HCT116 (cell line): ENCODE measurements at regions not wholly inside any gene's neighbourhood (a gene's known extent, or its start where the extent isn't known, plus 50 kb on each side); places are given as distances from the start of the nearest gene placed in this dataset.

ENCODE experiments used
- ATAC-seq: fragments of 200-7000 bp; cut with Tn5 transposase; 2 replicates; pipeline ENCODE4 v1.9.1; 2020; ENCODE audit warnings: mild to moderate bottlenecking, moderate library complexity
- BruUV-seq: library from RNA; stranded (reverse); fragments of 400-500 nt; replicated peaks from 2 replicates; lab custom pipeline; 2021; lab: Mats Ljungman, UMichigan
- CTCF ChIA-PET: fragments of 300-600 bp; sonication (Branson Sonifier 250); formaldehyde crosslinking; loops from one replicate; lab custom pipeline; 2021; ENCODE audit warnings: antibody characterized with exemption; lab: Charles Lee
- POLR2A ChIA-PET: fragments of 300-600, 350-600 bp; sonication (Branson Sonifier 250); formaldehyde crosslinking; loops from one replicate; lab custom pipeline; 2021; ENCODE audit warnings: antibody characterized with exemption; lab: Charles Lee
- RAD21 ChIA-PET, 2 experiments: fragments of 300-600 bp; sonication (Branson Sonifier 250); formaldehyde crosslinking; loops; one replicate each; lab custom pipeline; 2023; ENCODE audit warnings: low total read pairs in 2 of 2; ENCODE audit not compliant: uncharacterized antibody in 2 of 2, unreplicated experiment in 2 of 2, low non-redundant PET in 1 of 2; lab: Charles Lee
- DNase-seq: peaks from one replicate; pipeline ENCODE4 v3.0.0-alpha.2; 2010; ENCODE audit warnings: low read depth, low spot score
- H2AFZ ChIP-seq: fragments of 200-600 bp; shearing (Covaris generic), sonication (generic); 2 replicates; pipeline ENCODE4 v1.6.1; 2017; ENCODE audit warnings: low read depth, mixed run types, mixed read lengths, antibody characterized with exemption, low read length; ENCODE audit not compliant: poor library complexity, severe bottlenecking
- H3K27ac ChIP-seq: 2 replicates; pipeline ENCODE4 v1.5.1; 2012; ENCODE audit warnings: low read depth, low read length
- H3K27me3 ChIP-seq: fragments of 200-600 bp; sonication (generic); 2 replicates; pipeline ENCODE4 v1.6.1; 2016; ENCODE audit warnings: mixed run types, low read length, mixed read lengths; ENCODE audit not compliant: insufficient read depth
- H3K36me3 ChIP-seq, 2 experiments: fragments of 200-500 bp in 1 of 2; fragments of 200-600 bp in 1 of 2; sonication (Bioruptor generic) in 1 of 2; sonication (generic) in 1 of 2; 2 replicates each; pipeline versions ENCODE4 v1.5.1 to v1.6.1; 2014 to 2016; ENCODE audit warnings: low read length in 2 of 2, inconsistent platforms in 1 of 2, mixed read lengths in 1 of 2, mixed run types in 1 of 2; ENCODE audit not compliant: insufficient read depth in 2 of 2, control insufficient read depth in 1 of 2
- H3K4me1 ChIP-seq, 2 experiments: fragments of 200-600 bp in 1 of 2; sonication (generic) in 1 of 2; 2 replicates each; pipeline versions ENCODE4 v1.5.1 to v1.6.1; 2012 to 2017; ENCODE audit warnings: low read length in 2 of 2, inconsistent platforms in 1 of 2, mild to moderate bottlenecking in 1 of 2, mixed read lengths in 1 of 2, mixed run types in 1 of 2, moderate library complexity in 1 of 2; ENCODE audit not compliant: insufficient read depth in 2 of 2, control insufficient read depth in 1 of 2
- H3K4me2 ChIP-seq: fragments of 200-600 bp; sonication (generic); 2 replicates; pipeline ENCODE4 v1.6.1; 2017; ENCODE audit warnings: mixed run types, low read length, mixed read lengths
- H3K4me3 ChIP-seq, 2 experiments: fragments of 200-600 bp in 1 of 2; sonication (generic) in 1 of 2; replicated peaks in 1 of 2; 2 replicates each; pipeline ENCODE4 v1.5.1; 2011 to 2016; ENCODE audit warnings: low read length in 2 of 2, control low read depth in 1 of 2, low read depth in 1 of 2, mild to moderate bottlenecking in 1 of 2, mixed read lengths in 1 of 2, mixed run types in 1 of 2
- H3K79me2 ChIP-seq: fragments of 200-600 bp; sonication (generic); 2 replicates; pipeline ENCODE4 v1.6.1; 2017; ENCODE audit warnings: mild to moderate bottlenecking, mixed run types, low read length, moderate library complexity, mixed read lengths; ENCODE audit not compliant: insufficient read depth
- H3K9ac ChIP-seq: fragments of 200-600 bp; sonication (generic); 2 replicates; pipeline ENCODE4 v1.6.1; 2016; ENCODE audit warnings: low read length, mixed read lengths
- H3K9me2 ChIP-seq: fragments of 200-600 bp; sonication (generic), shearing (Covaris generic); 2 replicates; pipeline ENCODE4 v1.6.1; 2017; ENCODE audit warnings: mixed run types, mild to moderate bottlenecking, moderate library complexity; ENCODE audit not compliant: insufficient read depth
- H3K9me3 ChIP-seq, 2 experiments: fragments of 200-500 bp in 1 of 2; fragments of 200-600 bp in 1 of 2; sonication (Bioruptor generic) in 1 of 2; sonication (generic) in 1 of 2; 2 replicates each; pipeline ENCODE4 v1.6.1; 2014 to 2017; ENCODE audit warnings: low read length in 2 of 2, mixed read lengths in 2 of 2, inconsistent platforms in 1 of 2, low read depth in 1 of 2, mild to moderate bottlenecking in 1 of 2, mixed run types in 1 of 2, moderate library complexity in 1 of 2; ENCODE audit not compliant: control insufficient read depth in 1 of 2, insufficient read depth in 1 of 2
- H4K20me1 ChIP-seq: fragments of 200-600 bp; sonication (generic), shearing (Covaris generic); 2 replicates; pipeline ENCODE4 v1.6.1; 2017; ENCODE audit warnings: mixed run types, mild to moderate bottlenecking, moderate library complexity; ENCODE audit not compliant: insufficient read depth
- CBX3 ChIP-seq: IDR thresholded peaks from 2 replicates; pipeline ENCODE4 v1.6.1; 2012; ENCODE audit warnings: low read depth
- CEBPB ChIP-seq: IDR thresholded peaks from 2 replicates; pipeline ENCODE4 v1.6.1; 2012; ENCODE audit warnings: low read depth
- ELF1 ChIP-seq: IDR thresholded peaks from 2 replicates; pipeline ENCODE4 v1.6.1; 2012; ENCODE audit warnings: low read depth, borderline replicate concordance
- EZH2 ChIP-seq: fragments of 200-600 bp; sonication (generic); IDR thresholded peaks from 2 replicates; pipeline ENCODE4 v1.6.1; 2017; ENCODE audit warnings: antibody characterized with exemption, mixed run types
- EZH2phosphoT487 ChIP-seq: fragments of 200-600 bp; IDR thresholded peaks from 2 replicates; pipeline ENCODE4 v1.6.1; 2018; ENCODE audit warnings: antibody characterized with exemption, borderline replicate concordance
- JUND ChIP-seq: IDR thresholded peaks from 2 replicates; pipeline ENCODE4 v1.6.1; 2012
- POLR2A ChIP-seq: IDR thresholded peaks from 2 replicates; pipeline ENCODE4 v1.7.0; 2011; ENCODE audit warnings: borderline replicate concordance; ENCODE audit not compliant: insufficient read depth, insufficient read length; ENCODE audit errors: extremely low read depth
- POLR2AphosphoS5 ChIP-seq: IDR thresholded peaks from 2 replicates; pipeline ENCODE4 v1.6.1; 2011; ENCODE audit warnings: mild to moderate bottlenecking, low read depth, low read length, moderate library complexity
- SIN3A ChIP-seq: IDR thresholded peaks from 2 replicates; pipeline ENCODE4 v1.6.1; 2012; ENCODE audit warnings: low read depth
- SP1 ChIP-seq: IDR thresholded peaks from 2 replicates; pipeline ENCODE4 v1.6.1; 2012; ENCODE audit warnings: low read depth
- SRF ChIP-seq: IDR thresholded peaks from 2 replicates; pipeline ENCODE4 v1.6.1; 2012; ENCODE audit warnings: low read depth
- YY1 ChIP-seq: IDR thresholded peaks from 2 replicates; pipeline ENCODE4 v1.6.1; 2011; ENCODE audit warnings: low read length, low read depth, moderate library complexity, mild to moderate bottlenecking; ENCODE audit not compliant: insufficient replicate concordance; ENCODE audit errors: extremely low read depth
- ZFX ChIP-seq: fragments of 450-650 bp; IDR thresholded peaks from 2 replicates; pipeline ENCODE4 v1.6.1; 2017
- intact Hi-C: fragments of 100-400 bp; cut with micrococcal nuclease; formaldehyde crosslinking; loops from 2 replicates; pipeline ENCODE4 v1.10.0; 2022
- TF ChIP-seq, protein P1 (sequence below), 3 experiments: fragments of 200-600 bp in 1 of 3; sonication (generic) in 1 of 3; IDR thresholded peaks in 2 of 3; conservative IDR thresholded peaks in 1 of 3; 2 replicates each; pipeline ENCODE4 v1.5.1; 2012 to 2017; ENCODE audit warnings: low read depth in 2 of 3, low read length in 2 of 3, antibody characterized with exemption in 1 of 3, borderline replicate concordance in 1 of 3, control low read depth in 1 of 3, mild to moderate bottlenecking in 1 of 3, mixed read lengths in 1 of 3, mixed run types in 1 of 3, moderate library complexity in 1 of 3; ENCODE audit not compliant: insufficient read depth in 1 of 3
- TF ChIP-seq, protein P2 (sequence below): IDR thresholded peaks from 2 replicates; pipeline ENCODE4 v1.6.1; 2012; ENCODE audit warnings: low read depth
- TF ChIP-seq, protein P3 (sequence below): IDR thresholded peaks from 2 replicates; pipeline ENCODE4 v1.6.1; 2012

DNA sequence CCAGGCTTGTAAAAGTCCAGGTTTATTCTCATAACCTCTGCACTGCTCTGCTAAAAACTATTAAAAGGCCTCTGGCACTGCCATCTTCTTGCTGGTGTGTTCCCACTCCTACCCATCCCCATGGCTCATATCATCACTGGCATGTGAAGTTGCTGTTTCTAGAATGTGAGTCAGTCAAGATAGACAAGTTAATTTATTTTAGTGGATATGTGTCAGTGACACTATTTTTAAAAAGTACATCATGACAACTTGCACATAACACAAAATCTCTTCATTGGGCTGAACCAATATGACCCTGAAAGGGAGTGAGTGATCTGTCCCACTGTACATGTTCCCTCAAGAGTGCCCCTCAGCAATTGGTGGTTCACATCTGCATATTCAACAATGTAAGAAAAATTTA is 299.7 kb downstream of the NFIB start:
- Histone ChIP-seq H3K27ac (no peak overlapping the region), H3K4me3 (no peak overlapping the region), H3K9me2 (no peaks in the 10 kb centered on the region), H4K20me1 (no peaks in the 10 kb centered on the region), H3K79me2 (no peaks in the 10 kb centered on the region), H3K9ac (no peak overlapping the region), H3K4me1 (no peaks in the 10 kb centered on the region), H2AFZ (no peak overlapping the region), H3K4me2 (no peak overlapping the region), H3K9me3 (no peaks in the 10 kb centered on the region), H3K27me3 (no peaks in the 10 kb centered on the region), H3K36me3 (no peaks in the 10 kb centered on the region)
- no peak for TF ChIP-seq POLR2AphosphoS5
- TF ChIP-seq CBX3, result no peak
- no peak for TF ChIP-seq SIN3A
- TF ChIP-seq SP1, result no peak
- no peak for TF ChIP-seq YY1
- TF ChIP-seq EZH2phosphoT487, result no peak
- ChIA-PET POLR2A (no interaction called here), CTCF (no interaction called here), RAD21 (no interaction called here)
- ATAC-seq, result no peak
- BruUV-seq, result no TSS peak
- intact Hi-C loops, result no loop called here
- no peak for DNase-seq

DNA sequence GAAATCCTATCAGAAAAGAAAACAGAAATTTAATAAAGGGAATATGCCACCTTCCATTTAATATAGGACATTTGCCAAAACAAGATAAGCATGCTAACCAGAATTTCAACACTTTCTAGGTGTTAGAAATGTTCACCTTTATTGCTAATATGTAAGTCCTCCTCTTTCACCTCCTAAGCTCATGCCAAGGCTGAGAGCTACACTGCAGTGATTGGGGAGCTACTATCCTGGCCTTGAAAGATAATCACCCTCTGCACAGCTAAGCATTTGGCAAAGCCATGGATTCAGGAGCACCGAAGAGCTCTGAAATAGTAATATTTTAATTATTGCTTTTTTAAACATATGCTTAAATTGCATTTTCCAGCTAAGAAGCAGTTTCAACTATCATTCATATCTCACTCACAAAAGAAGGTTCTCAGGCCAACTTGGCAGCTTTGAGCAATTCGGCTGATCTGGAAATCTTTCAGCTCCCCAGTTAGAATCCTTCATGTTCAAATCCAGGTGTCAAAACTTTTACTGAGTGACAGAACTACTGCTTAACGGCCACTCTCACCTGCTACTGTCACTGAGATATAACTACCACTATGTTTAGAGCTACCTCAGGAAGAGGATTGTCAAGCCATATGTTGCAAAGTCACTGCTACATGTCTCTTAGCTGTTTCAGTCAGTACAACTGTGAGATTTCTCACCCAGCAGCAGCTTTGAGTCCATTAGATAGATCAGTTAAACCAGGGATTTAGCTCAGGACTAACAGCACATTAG is 302.0 kb downstream of the NFIB start:
- ChIA-PET RAD21 (no interaction called here), CTCF (no interaction called here), POLR2A (no interaction called here)
- Histone ChIP-seq H3K79me2 (no peaks in the 10 kb centered on the region), H3K9me3 (no peaks in the 10 kb centered on the region; a peak in 1 of 4 replicates), H4K20me1 (no peaks in the 10 kb centered on the region), H3K4me2 (no peak overlapping the region), H2AFZ (no peak overlapping the region), H3K9me2 (no peaks in the 10 kb centered on the region), H3K27me3 (no peaks in the 10 kb centered on the region), H3K27ac (no peak overlapping the region), H3K4me3 (no peak overlapping the region), H3K36me3 (no peaks in the 10 kb centered on the region), H3K9ac (no peak overlapping the region), H3K4me1 (no peaks in the 10 kb centered on the region)
- BruUV-seq, result no TSS peak
- DNase-seq (no peak), ATAC-seq (no peak)
- intact Hi-C loops, result no loop called here
- TF ChIP-seq EZH2phosphoT487 (no peak), POLR2A (no peak), SRF (no peak), ELF1 (no peak), ZFX (no peak), JUND (no peak), CEBPB (no peak), EZH2 (no peak)
- TF ChIP-seq, protein P1, sequence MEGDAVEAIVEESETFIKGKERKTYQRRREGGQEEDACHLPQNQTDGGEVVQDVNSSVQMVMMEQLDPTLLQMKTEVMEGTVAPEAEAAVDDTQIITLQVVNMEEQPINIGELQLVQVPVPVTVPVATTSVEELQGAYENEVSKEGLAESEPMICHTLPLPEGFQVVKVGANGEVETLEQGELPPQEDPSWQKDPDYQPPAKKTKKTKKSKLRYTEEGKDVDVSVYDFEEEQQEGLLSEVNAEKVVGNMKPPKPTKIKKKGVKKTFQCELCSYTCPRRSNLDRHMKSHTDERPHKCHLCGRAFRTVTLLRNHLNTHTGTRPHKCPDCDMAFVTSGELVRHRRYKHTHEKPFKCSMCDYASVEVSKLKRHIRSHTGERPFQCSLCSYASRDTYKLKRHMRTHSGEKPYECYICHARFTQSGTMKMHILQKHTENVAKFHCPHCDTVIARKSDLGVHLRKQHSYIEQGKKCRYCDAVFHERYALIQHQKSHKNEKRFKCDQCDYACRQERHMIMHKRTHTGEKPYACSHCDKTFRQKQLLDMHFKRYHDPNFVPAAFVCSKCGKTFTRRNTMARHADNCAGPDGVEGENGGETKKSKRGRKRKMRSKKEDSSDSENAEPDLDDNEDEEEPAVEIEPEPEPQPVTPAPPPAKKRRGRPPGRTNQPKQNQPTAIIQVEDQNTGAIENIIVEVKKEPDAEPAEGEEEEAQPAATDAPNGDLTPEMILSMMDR (IDR thresholded peaks at IDR 0.05 in 2 of 3, conservative IDR thresholded peaks at IDR 0.05 in 1 of 3; ENCODE audit: borderline replicate concordance in 1 of 3, insufficient read depth in 1 of 3, low read depth in 2 of 3, low read length in 2 of 3), result no peak
- TF ChIP-seq, protein P2, sequence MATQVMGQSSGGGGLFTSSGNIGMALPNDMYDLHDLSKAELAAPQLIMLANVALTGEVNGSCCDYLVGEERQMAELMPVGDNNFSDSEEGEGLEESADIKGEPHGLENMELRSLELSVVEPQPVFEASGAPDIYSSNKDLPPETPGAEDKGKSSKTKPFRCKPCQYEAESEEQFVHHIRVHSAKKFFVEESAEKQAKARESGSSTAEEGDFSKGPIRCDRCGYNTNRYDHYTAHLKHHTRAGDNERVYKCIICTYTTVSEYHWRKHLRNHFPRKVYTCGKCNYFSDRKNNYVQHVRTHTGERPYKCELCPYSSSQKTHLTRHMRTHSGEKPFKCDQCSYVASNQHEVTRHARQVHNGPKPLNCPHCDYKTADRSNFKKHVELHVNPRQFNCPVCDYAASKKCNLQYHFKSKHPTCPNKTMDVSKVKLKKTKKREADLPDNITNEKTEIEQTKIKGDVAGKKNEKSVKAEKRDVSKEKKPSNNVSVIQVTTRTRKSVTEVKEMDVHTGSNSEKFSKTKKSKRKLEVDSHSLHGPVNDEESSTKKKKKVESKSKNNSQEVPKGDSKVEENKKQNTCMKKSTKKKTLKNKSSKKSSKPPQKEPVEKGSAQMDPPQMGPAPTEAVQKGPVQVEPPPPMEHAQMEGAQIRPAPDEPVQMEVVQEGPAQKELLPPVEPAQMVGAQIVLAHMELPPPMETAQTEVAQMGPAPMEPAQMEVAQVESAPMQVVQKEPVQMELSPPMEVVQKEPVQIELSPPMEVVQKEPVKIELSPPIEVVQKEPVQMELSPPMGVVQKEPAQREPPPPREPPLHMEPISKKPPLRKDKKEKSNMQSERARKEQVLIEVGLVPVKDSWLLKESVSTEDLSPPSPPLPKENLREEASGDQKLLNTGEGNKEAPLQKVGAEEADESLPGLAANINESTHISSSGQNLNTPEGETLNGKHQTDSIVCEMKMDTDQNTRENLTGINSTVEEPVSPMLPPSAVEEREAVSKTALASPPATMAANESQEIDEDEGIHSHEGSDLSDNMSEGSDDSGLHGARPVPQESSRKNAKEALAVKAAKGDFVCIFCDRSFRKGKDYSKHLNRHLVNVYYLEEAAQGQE, result no peak
- TF ChIP-seq, protein P3, sequence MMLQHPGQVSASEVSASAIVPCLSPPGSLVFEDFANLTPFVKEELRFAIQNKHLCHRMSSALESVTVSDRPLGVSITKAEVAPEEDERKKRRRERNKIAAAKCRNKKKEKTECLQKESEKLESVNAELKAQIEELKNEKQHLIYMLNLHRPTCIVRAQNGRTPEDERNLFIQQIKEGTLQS, result no peak
